ENCODE measurements at regions not wholly inside any gene's neighbourhood (a gene's known extent, or its start where the extent isn't known, plus 50 kb on each side); places are given as distances from the start of the nearest gene placed in this dataset.
"Not testable (repeated sequence)": the region's sequence is repeated elsewhere in the genome, so short reads cannot be mapped to it uniquely, and the experiment has no call there.

- H3K9me3 ChIP-seq; in situ Hi-C loops (cut with MboI; ENCODE audit: low sequenced_read_pairs); H3K4me1 ChIP-seq; DNase-seq (ENCODE audit: low spot score in 2 of 2); H3K36me3 ChIP-seq (replicated peaks); H3K27me3 ChIP-seq (ENCODE audit: low read depth); H3K4me3 ChIP-seq: not testable (repeated sequence)
These were observed 140.1 kb downstream of the PLPPR4 start for GRCh38 chr1:99404399-99404798.

- DNase-seq (ENCODE audit: low spot score in 2 of 2) = peak in 1 of 2 experiments; percentile 12
- in situ Hi-C loops (cut with MboI; ENCODE audit: low sequenced_read_pairs) = not testable (repeated sequence)
These were observed 141.0 kb downstream of the PLPPR4 start for GRCh38 chr1:99405325-99405724.

GRCh38 chr1:99407018-99407417, 142.7 kb downstream of the PLPPR4 start:
- no peaks in the 10 kb centered on the region for H3K9me3 ChIP-seq
- H3K4me3 ChIP-seq = no peak overlapping the region
- DNase-seq (ENCODE audit: low spot score in 2 of 2) = no peak
- in situ Hi-C loops (cut with MboI; ENCODE audit: low sequenced_read_pairs) = no loop called here
- no peaks in the 10 kb centered on the region for H3K27me3 ChIP-seq (ENCODE audit: low read depth)
- H3K36me3 ChIP-seq (replicated peaks) = no peaks in the 10 kb centered on the region
- H3K4me1 ChIP-seq = no peaks in the 10 kb centered on the region

More at GRCh38 chr1:99405325-99405724, 141.0 kb downstream of the PLPPR4 start:
- H3K36me3 ChIP-seq (replicated peaks); H3K4me1 ChIP-seq; H3K27me3 ChIP-seq (ENCODE audit: low read depth); H3K9me3 ChIP-seq; H3K4me3 ChIP-seq: not testable (repeated sequence)

- DNase-seq (ENCODE audit: low spot score in 2 of 2) = no peak
- Histone ChIP-seq H3K27me3 (ENCODE audit: low read depth) (no peaks in the 10 kb centered on the region), H3K4me1 (no peaks in the 10 kb centered on the region), H3K4me3 (no peak overlapping the region), H3K36me3 (replicated peaks) (no peaks in the 10 kb centered on the region), H3K9me3 (no peaks in the 10 kb centered on the region)
- in situ Hi-C loops (cut with MboI; ENCODE audit: low sequenced_read_pairs) = no loop called here
These were observed 159.8 kb downstream of the PLPPR4 start for GRCh38 chr1:99424087-99424486.

- in situ Hi-C loops (cut with MboI; ENCODE audit: low sequenced_read_pairs) = no loop called here
- H3K4me3 ChIP-seq = no peak overlapping the region
These were observed 165.5 kb downstream of the PLPPR4 start for GRCh38 chr1:99429754-99430153.

GRCh38 chr1:99438656-99439230, 174.5 kb downstream of the PLPPR4 start:
- in situ Hi-C loops (cut with MboI; ENCODE audit: low sequenced_read_pairs) = no loop called here
- no peak for DNase-seq (ENCODE audit: low spot score in 2 of 2)
- no peaks in the 10 kb centered on the region for H3K4me1 ChIP-seq
- H3K4me3 ChIP-seq = no peak overlapping the region
- H3K36me3 ChIP-seq (replicated peaks) = no peaks in the 10 kb centered on the region
- H3K9me3 ChIP-seq = no peaks in the 10 kb centered on the region
- H3K27me3 ChIP-seq (ENCODE audit: low read depth) = no peaks in the 10 kb centered on the region

More at GRCh38 chr1:99429754-99430153, 165.5 kb downstream of the PLPPR4 start:
- no peaks in the 10 kb centered on the region for H3K27me3 ChIP-seq (ENCODE audit: low read depth)
- H3K4me1 ChIP-seq = no peaks in the 10 kb centered on the region
- H3K9me3 ChIP-seq = no peaks in the 10 kb centered on the region
- no peak for DNase-seq (ENCODE audit: low spot score in 2 of 2)
- no peaks in the 10 kb centered on the region for H3K36me3 ChIP-seq (replicated peaks)

- Histone ChIP-seq H3K36me3 (replicated peaks) (no peaks in the 10 kb centered on the region), H3K4me3 (no peak overlapping the region), H3K9me3 (no peaks in the 10 kb centered on the region), H3K27me3 (ENCODE audit: low read depth) (no peaks in the 10 kb centered on the region), H3K4me1 (no peaks in the 10 kb centered on the region)
- DNase-seq (ENCODE audit: low spot score in 2 of 2) = no peak
- in situ Hi-C loops (cut with MboI; ENCODE audit: low sequenced_read_pairs) = no loop called here
These were observed 175.3 kb downstream of the PLPPR4 start for GRCh38 chr1:99439433-99440075.

- no peak overlapping the region for H3K4me3 ChIP-seq
- H3K36me3 ChIP-seq (replicated peaks) = no peaks in the 10 kb centered on the region
- no peaks in the 10 kb centered on the region for H3K27me3 ChIP-seq (ENCODE audit: low read depth)
- H3K9me3 ChIP-seq = no peaks in the 10 kb centered on the region
- no peak for DNase-seq (ENCODE audit: low spot score in 2 of 2)
- no peaks in the 10 kb centered on the region for H3K4me1 ChIP-seq
- in situ Hi-C loops (cut with MboI; ENCODE audit: low sequenced_read_pairs) = no loop called here
These were observed 177.2 kb downstream of the PLPPR4 start for GRCh38 chr1:99441299-99442095.

GRCh38 chr1:99444211-99444927, 180.1 kb downstream of the PLPPR4 start:
- H3K9me3 ChIP-seq; H3K36me3 ChIP-seq (replicated peaks); in situ Hi-C loops (cut with MboI; ENCODE audit: low sequenced_read_pairs); H3K27me3 ChIP-seq (ENCODE audit: low read depth); H3K4me3 ChIP-seq; DNase-seq (ENCODE audit: low spot score in 2 of 2); H3K4me1 ChIP-seq: not testable (repeated sequence)

GRCh38 chr1:99445071-99445470, 180.8 kb downstream of the PLPPR4 start:
- Histone ChIP-seq H3K36me3 (replicated peaks) (no peaks in the 10 kb centered on the region), H3K27me3 (ENCODE audit: low read depth) (no peaks in the 10 kb centered on the region), H3K4me3 (no peak overlapping the region), H3K4me1 (no peaks in the 10 kb centered on the region), H3K9me3 (no peaks in the 10 kb centered on the region)
- no peak for DNase-seq (ENCODE audit: low spot score in 2 of 2)
- in situ Hi-C loops (cut with MboI; ENCODE audit: low sequenced_read_pairs) = no loop called here

- Histone ChIP-seq H3K4me1 (no peaks in the 10 kb centered on the region), H3K4me3 (no peak overlapping the region), H3K27me3 (ENCODE audit: low read depth) (no peaks in the 10 kb centered on the region), H3K9me3 (no peaks in the 10 kb centered on the region), H3K36me3 (replicated peaks) (no peaks in the 10 kb centered on the region)
- in situ Hi-C loops (cut with MboI; ENCODE audit: low sequenced_read_pairs) = no loop called here
- no peak for DNase-seq (ENCODE audit: low spot score in 2 of 2)
These were observed 181.2 kb downstream of the PLPPR4 start for GRCh38 chr1:99445486-99445885.

GRCh38 chr1:99447721-99448120, 183.4 kb downstream of the PLPPR4 start:
- H3K36me3 ChIP-seq (replicated peaks) = no peaks in the 10 kb centered on the region
- peaks cover 4% of the 10 kb centered on the region; the same call in 1 of the 2 replicates for H3K4me1 ChIP-seq
- DNase-seq (ENCODE audit: low spot score in 2 of 2) = no peak
- H3K27me3 ChIP-seq (ENCODE audit: low read depth) = no peaks in the 10 kb centered on the region
- no peaks in the 10 kb centered on the region for H3K9me3 ChIP-seq
- in situ Hi-C loops (cut with MboI; ENCODE audit: low sequenced_read_pairs) = no loop called here
- H3K4me3 ChIP-seq = no peak overlapping the region

GRCh38 chr1:99455760-99456159, 190.2 kb upstream of the PALMD start:
- no peaks in the 10 kb centered on the region for H3K36me3 ChIP-seq (replicated peaks)
- in situ Hi-C loops (cut with MboI; ENCODE audit: low sequenced_read_pairs) = loop anchor here (25.0 kb wide), 1 partner anchor 268 kb away; no protein-coding TSS in a partner anchor
- H3K9me3 ChIP-seq = no peaks in the 10 kb centered on the region
- no peaks in the 10 kb centered on the region for H3K27me3 ChIP-seq (ENCODE audit: low read depth)
- DNase-seq (ENCODE audit: low spot score in 2 of 2) = no peak
- H3K4me3 ChIP-seq = no peak overlapping the region
- H3K4me1 ChIP-seq = peaks cover 11% of the 10 kb centered on the region

All from HAP-1 (cell line).